GM18907 (cell line): ENCODE measurements at regions not wholly inside any gene's neighbourhood (a gene's known extent, or its start where the extent isn't known, plus 50 kb on each side); places are given as distances from the start of the nearest gene placed in this dataset.

ENCODE experiments used
- ATAC-seq: cut with Tn5 transposase; IDR thresholded peaks from one replicate; pipeline ENCODE4 v1.9.1; 2021; ENCODE audit warnings: mild to moderate bottlenecking, moderate library complexity; ENCODE audit not compliant: unreplicated experiment

DNA sequence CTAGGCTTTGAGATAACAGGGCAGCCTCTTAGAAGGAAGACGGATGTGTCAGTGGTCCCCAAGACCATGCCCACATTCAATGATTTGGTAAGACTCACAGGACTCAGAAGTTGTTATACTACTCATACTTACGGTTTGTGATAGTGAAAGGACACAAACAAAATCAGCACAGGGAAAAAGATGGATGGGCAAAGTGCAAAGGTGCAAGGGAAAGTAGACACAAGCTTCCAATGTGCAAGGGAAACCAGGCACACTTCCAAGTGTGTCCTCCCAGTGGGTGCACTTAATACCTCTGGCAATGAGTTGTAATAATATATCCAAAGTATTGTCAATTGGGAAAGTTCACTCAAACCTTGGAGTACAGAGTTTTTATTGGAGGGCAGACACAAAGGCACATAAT, 53.8 kb upstream of the VCX start:
- ATAC-seq: no peak

DNA sequence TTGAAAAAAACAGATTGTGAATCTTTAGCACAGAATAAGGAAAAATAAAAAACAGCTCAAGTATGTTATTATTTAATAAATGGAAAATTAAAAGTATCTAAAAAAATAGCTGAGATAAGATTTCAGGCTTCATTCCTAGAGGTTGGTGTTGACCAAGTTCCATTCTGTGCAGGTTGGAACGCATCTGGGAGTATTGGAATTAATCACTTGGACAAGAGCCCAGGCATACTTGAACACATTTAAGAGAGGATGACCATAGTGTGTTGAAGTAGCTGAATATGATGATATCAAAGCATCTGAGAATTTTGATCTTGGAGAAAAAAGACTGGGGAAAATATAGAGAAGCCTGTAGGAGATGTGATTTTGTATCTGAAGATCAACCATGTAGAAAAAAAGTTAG, 54.6 kb upstream of the VCX start:
- no peak for ATAC-seq

DNA sequence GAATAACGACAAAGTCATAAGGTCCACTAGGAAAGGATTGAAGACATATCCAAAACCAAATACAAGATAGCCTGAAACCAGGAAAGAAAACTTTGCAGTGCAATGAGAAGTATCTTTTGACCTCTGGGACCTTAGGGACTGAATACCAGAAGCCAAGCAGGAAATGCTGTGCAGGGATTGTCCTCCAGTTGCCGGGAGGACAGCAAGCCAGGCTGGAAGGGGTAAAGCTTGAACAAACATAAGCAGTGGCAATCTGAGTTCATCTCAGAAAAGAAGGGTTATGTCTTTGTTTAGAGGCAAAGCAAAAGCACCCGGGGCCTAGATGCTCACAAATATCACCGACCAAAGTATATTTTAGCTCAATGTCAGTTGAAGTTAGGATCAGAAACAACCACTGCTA, 55.3 kb upstream of the VCX start:
- ATAC-seq: no peak

GRCh38 chrX:7784580-7784979, 58.4 kb upstream of the VCX start:
- ATAC-seq: no peak

GRCh38 chrX:7779644-7780043, 63.3 kb upstream of the VCX start:
- no peak for ATAC-seq

GRCh38 chrX:7775987-7776386, 67.0 kb upstream of the VCX start:
- no peak for ATAC-seq

- ATAC-seq: no peak
Measured at GRCh38 chrX:7771788-7772438, 71.1 kb upstream of the VCX start.

DNA sequence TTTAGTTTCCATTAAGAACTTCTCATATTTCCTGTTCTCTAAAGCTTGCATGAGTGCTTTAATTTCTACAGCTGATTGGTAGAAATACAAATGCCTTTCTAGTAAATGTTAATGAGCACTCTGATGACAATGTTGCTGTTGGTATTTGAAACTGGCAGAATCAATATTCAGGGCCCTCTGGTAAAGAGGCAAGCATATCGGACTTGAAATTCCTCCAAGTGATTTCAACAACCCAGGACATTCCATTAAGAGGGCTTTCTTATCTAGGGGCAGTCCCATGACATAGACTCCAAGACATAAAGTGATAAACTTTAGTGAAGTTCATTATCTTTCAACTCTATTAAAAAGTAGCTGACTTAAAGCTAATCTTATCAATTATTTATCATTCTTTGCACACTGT, 83.1 kb upstream of the VCX start:
- ATAC-seq: no peak

DNA sequence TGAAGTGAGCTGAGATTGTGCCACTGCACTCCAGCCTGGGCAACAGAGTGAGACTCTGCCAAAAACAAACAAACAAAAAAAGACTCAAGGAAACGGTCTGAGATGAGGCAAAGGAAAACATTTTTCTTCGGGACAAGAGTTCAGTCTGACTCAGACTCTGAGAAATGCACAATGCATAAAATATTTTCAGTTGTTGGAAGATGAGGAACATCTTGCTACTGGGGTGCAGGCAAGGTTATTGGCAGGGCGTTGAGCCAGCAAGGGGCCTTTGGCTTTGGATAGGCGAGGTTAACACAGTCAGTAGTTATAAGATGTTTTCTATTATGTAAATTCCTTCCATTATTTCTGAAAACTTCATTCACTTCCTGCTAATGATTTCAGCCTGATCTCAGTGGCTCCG, 96.1 kb upstream of the VCX start:
- no peak for ATAC-seq

DNA sequence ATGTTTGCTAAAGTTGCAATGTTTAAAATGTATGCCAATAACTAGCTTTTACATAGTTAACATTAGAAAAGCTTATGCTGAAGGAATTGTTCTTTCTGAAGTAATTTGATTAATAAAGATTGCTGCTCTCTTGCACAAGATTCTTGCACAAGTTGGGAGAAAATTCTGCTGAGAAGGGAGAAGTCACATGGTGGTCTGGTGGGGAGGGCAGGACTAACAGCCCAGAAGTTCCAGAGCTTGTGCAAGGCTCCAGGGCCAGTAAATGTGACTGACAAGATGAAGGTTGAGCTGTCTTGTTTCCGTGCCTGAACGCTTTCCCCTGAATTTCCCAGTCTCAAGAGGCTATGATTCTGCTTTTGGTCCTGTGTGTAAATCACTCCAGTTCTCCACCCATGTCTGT, 112.9 kb upstream of the VCX start:
- no peak for ATAC-seq

GRCh38 chrX:7720519-7720918, 122.5 kb upstream of the VCX start:
- ATAC-seq: no peak

GRCh38 chrX:7714351-7714750, 128.6 kb upstream of the VCX start:
- ATAC-seq: no peak

- no peak for ATAC-seq
Measured at GRCh38 chrX:7711167-7711566, 131.8 kb upstream of the VCX start.

- no peak for ATAC-seq
Measured at GRCh38 chrX:7709845-7710244, 133.1 kb upstream of the VCX start.

DNA sequence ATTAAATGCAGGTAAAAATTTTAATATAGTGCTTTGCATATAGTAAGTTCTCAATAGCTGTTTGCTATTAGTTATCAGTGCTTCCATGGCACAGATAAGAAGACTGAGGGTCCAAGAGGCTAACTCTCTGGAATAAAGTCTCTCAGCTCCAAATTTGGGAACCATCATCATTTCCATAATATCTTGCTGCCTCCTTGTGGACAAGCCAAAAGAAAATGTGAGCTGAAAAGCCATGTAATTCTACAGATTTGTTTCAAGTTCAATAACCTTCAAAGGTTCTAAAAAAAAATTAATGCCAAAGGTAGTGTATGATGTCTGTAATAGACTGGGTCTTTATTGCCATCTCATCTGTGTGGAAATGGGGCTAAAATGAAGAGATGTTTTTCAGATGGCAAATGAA, 136.9 kb upstream of the VCX start:
- ATAC-seq: no peak

DNA sequence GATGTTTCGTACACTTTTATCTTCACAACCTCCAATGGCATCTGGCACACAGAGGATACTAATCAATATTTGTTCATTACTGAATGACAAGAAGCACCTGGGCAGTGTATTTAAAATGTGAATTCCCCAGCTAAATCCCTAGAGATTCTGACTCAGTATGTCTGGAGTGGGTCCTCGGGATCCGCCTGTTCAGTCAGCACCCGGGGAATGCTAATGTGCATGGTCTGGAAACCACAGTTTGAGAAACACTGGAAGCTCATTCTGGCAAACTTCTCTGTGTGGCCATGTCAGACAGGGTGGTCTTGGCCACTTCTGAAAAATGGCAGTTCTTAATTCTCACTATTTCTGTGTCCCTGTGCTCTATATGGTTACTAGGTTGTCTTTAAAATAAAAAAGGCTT, 138.8 kb upstream of the VCX start:
- ATAC-seq: no peak

DNA sequence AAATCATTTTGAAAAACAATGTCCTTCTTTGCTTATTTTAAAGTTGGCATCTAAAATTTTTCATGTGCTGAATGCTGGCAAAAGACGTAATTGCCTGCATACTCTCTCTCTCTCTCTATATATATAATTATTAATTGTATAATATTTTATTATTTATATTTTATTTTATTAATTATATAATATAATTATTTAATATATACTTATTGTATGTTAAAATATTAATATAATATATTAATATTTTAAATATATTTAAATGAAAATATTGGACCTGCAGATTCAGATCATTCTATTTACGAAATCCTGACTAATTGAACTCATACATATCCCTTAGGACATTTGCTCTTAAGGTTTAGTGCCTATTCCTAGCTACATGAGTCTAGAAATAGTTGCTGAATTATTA, 144.7 kb upstream of the VCX start:
- no peak for ATAC-seq

DNA sequence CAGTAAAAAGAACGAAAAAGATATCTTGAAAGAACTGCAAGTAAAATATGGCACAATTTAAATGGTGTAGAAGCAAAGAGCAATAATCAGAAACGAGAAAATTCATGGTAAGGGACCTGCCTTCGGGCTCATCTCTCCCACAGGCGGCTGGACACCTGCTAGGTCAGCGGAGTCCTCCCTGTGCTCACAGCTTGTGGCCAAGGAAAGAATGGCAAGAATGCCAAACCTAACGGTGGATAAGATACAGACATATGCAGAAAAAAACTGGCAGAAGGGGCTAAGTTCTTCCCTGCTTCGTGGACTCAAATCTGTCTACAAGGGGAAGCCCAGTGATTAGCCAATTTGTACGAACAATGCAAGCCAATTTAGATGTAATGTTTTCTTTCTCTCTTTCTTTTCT, 152.1 kb upstream of the VCX start:
- no peak for ATAC-seq

DNA sequence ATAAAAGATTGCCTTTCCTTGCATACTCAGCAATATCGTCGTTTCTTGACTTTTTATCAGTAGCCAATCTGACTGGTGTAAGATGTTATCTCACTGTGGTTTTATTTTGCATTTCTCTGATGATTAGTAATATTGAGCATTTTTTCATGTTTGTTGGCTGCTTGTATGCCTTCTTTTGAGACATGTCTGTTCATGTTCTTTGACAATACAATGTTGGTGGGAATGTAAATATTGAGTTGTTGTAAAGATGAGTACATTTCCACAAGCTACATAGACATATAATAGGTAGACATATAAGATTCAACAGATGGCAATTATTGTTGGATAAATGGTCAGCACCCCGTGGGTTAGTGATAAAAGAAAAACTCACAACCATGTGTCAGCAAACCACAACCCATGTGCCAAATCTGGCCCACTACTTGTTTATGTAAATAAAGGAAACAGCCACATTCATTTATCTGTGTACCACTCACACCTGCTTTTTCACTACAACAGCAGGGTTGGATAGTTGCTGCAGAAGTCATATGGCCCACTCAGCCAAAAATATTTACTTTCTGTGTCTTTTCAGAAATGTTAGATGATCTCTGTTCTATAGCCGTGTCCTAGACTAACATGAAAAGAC, 153.1 kb upstream of the VCX start:
- ATAC-seq: no peak

- ATAC-seq: no peak
Measured at GRCh38 chrX:7680181-7680580, 162.8 kb upstream of the VCX start.

GRCh38 chrX:7654316-7654715, 188.7 kb upstream of the VCX start:
- ATAC-seq: no peak

DNA sequence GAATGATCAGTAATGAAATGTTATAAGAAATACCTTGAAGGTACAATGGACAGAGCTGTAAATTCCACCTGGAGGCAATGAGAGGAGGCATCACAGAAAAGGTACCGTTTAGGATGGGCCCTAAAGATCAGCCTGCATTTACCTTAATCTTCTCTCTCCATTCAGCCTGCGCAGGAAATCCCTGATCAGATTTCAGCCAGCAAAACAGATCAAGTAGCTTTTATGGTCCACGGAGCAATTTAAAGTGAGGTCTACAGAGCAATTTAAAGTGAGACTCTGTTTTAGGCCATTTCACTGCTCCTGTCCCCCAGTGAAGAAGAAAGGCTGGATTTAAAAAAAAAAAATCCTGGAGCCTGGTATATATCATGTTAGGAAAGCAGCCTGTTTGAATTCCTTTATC, 195.1 kb upstream of the VCX start:
- no peak for ATAC-seq

DNA sequence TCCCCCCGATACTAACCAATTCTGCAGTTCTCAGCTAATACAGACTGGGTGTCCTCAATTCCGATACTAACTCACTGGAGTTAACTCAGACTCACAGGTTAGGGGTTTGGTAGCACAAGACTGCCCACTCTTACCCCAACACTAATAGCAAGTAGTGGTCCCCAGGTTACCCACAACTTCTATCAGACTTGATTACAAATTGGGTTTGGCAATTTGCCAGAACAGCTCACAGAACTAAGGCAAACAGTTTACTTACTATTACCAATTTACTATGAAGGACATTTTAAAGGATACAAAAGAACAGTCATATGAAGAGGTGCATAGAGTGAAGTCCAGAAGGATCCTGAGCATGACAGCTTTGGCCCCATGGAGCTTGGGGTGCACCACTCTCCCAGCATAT, 201.8 kb upstream of the VCX start:
- no peak for ATAC-seq
